SK-N-MC (cell line): ENCODE measurements at regions not wholly inside any gene's neighbourhood (a gene's known extent, or its start where the extent isn't known, plus 50 kb on each side); places are given as distances from the start of the nearest gene placed in this dataset.
"Not testable (repeated sequence)": the region's sequence is repeated elsewhere in the genome, so short reads cannot be mapped to it uniquely, and the experiment has no call there.

Experiments used
- DNase-seq: peaks from one replicate; pipeline ENCODE4 v3.0.0-alpha.2; 2011; ENCODE audit warnings: low read depth, low spot score
- H3K27ac ChIP-seq: fragments of 200-600 bp; sonication (generic); 2 replicates; pipeline ENCODE4 v1.5.1; 2016; ENCODE audit warnings: mixed run types
- H3K36me3 ChIP-seq: fragments of 200-600 bp; sonication (generic); 2 replicates; pipeline ENCODE4 v1.6.1; 2017; ENCODE audit warnings: antibody characterized with exemption, low read length, mixed read lengths; ENCODE audit not compliant: insufficient read depth
- H3K4me3 ChIP-seq: fragments of 200-600 bp; sonication (generic); 2 replicates; pipeline ENCODE4 v1.5.1; 2016
- H3K9ac ChIP-seq: fragments of 200-600 bp; sonication (generic); 2 replicates; pipeline ENCODE4 v1.8.0; 2017; ENCODE audit warnings: mixed run types, mixed read lengths; ENCODE audit not compliant: insufficient read length
- H3K9me3 ChIP-seq: fragments of 200-600 bp; sonication (generic); 2 replicates; pipeline ENCODE4 v1.6.1; 2017; ENCODE audit warnings: low read depth, mild to moderate bottlenecking, antibody characterized with exemption, low read length, moderate library complexity, mixed read lengths
- EZH2 ChIP-seq: fragments of 200-600 bp; sonication (generic); IDR thresholded peaks from one replicate; pipeline ENCODE4 v1.6.1; 2017; ENCODE audit warnings: antibody characterized with exemption
- FOXP2 ChIP-seq: optimal IDR thresholded peaks from 2 replicates; pipeline ENCODE3; 2011; ENCODE audit warnings: mild to moderate bottlenecking, moderate library complexity; ENCODE audit not compliant: insufficient read depth; ENCODE audit errors: extremely low read length, control extremely low read depth
- POLR2AphosphoS5 ChIP-seq: IDR thresholded peaks from 2 replicates; pipeline ENCODE4 v1.6.1; 2012; ENCODE audit warnings: mild to moderate bottlenecking, low read depth, low read length, borderline replicate concordance

GRCh38 chr3:106435899-106436453 is 567.2 kb upstream of the CBLB start:
- H3K27ac ChIP-seq = no peak overlapping the region
- no peak overlapping the region for H3K4me3 ChIP-seq
- TF ChIP-seq FOXP2 (no peak), POLR2AphosphoS5 (no peak), EZH2 (no peak)
- H3K9ac ChIP-seq = no peak overlapping the region
- no peaks in the 10 kb centered on the region for H3K9me3 ChIP-seq
- no peaks in the 10 kb centered on the region for H3K36me3 ChIP-seq
- no peak for DNase-seq

- no peak overlapping the region for H3K9ac ChIP-seq
- H3K9me3 ChIP-seq = no peaks in the 10 kb centered on the region
- no peak overlapping the region for H3K27ac ChIP-seq
- no peaks in the 10 kb centered on the region for H3K36me3 ChIP-seq
- no peak for TF ChIP-seq POLR2AphosphoS5
- H3K4me3 ChIP-seq = no peak overlapping the region
- DNase-seq = no peak
These were observed 570.1 kb upstream of the CBLB start for GRCh38 chr3:106438887-106439286.

GRCh38 chr3:106440672-106441071 is 571.9 kb upstream of the CBLB start:
- no peak overlapping the region for H3K4me3 ChIP-seq
- DNase-seq = peak; percentile 60
- H3K27ac ChIP-seq = no peak overlapping the region
- TF ChIP-seq FOXP2 (no peak), EZH2 (no peak), POLR2AphosphoS5 (no peak)
- H3K36me3 ChIP-seq = no peaks in the 10 kb centered on the region
- H3K9ac ChIP-seq = no peak overlapping the region
- no peaks in the 10 kb centered on the region for H3K9me3 ChIP-seq

GRCh38 chr3:106446271-106446670 is 577.5 kb upstream of the CBLB start:
- Histone ChIP-seq H3K27ac (no peak overlapping the region), H3K4me3 (no peak overlapping the region), H3K9ac (no peak overlapping the region), H3K36me3 (no peaks in the 10 kb centered on the region), H3K9me3 (no peaks in the 10 kb centered on the region)
- TF ChIP-seq POLR2AphosphoS5 (no peak), EZH2 (no peak), FOXP2 (no peak)
- no peak for DNase-seq

- no peak overlapping the region for H3K9ac ChIP-seq
- TF ChIP-seq POLR2AphosphoS5 = no peak
- no peak for TF ChIP-seq FOXP2
- TF ChIP-seq EZH2 = no peak
- H3K4me3 ChIP-seq = no peak overlapping the region
- no peak overlapping the region for H3K27ac ChIP-seq
- H3K36me3 ChIP-seq = no peaks in the 10 kb centered on the region
- no peaks in the 10 kb centered on the region for H3K9me3 ChIP-seq
- no peak for DNase-seq
These were observed 579.0 kb upstream of the CBLB start for GRCh38 chr3:106447723-106448301.

GRCh38 chr3:106448372-106448966 is 579.7 kb upstream of the CBLB start:
- not testable (repeated sequence) for H3K4me3 ChIP-seq, DNase-seq, H3K9ac ChIP-seq, H3K27ac ChIP-seq, H3K9me3 ChIP-seq, H3K36me3 ChIP-seq

- H3K4me3 ChIP-seq = no peak overlapping the region
These were observed 583.3 kb upstream of the CBLB start for GRCh38 chr3:106452096-106452495.

GRCh38 chr3:106454497-106454896 is 585.7 kb upstream of the CBLB start:
- DNase-seq = no peak
- TF ChIP-seq FOXP2 (no peak), POLR2AphosphoS5 (no peak), EZH2 (no peak)
- Histone ChIP-seq H3K36me3 (no peaks in the 10 kb centered on the region), H3K9me3 (no peaks in the 10 kb centered on the region), H3K27ac (no peak overlapping the region), H3K4me3 (no peak overlapping the region), H3K9ac (no peak overlapping the region)

More at GRCh38 chr3:106452096-106452495, 583.3 kb upstream of the CBLB start:
- no peaks in the 10 kb centered on the region for H3K36me3 ChIP-seq
- H3K27ac ChIP-seq = no peak overlapping the region
- no peak for DNase-seq
- no peak for TF ChIP-seq POLR2AphosphoS5
- no peak for TF ChIP-seq EZH2
- TF ChIP-seq FOXP2 = no peak
- H3K9ac ChIP-seq = no peak overlapping the region
- H3K9me3 ChIP-seq = no peaks in the 10 kb centered on the region
